HG02840 (cell line): ENCODE measurements at regions not wholly inside any gene's neighbourhood (a gene's known extent, or its start where the extent isn't known, plus 50 kb on each side); places are given as distances from the start of the nearest gene placed in this dataset.
"Not testable (repeated sequence)": the region's sequence is repeated elsewhere in the genome, so short reads cannot be mapped to it uniquely, and the experiment has no call there.

Experiments used
- ATAC-seq: cut with Tn5 transposase; IDR thresholded peaks from one replicate; pipeline ENCODE4 v1.9.1; 2021; ENCODE audit warnings: mild to moderate bottlenecking, moderate library complexity, moderate number of reproducible peaks; ENCODE audit not compliant: unreplicated experiment, low FRiP score

DNA sequence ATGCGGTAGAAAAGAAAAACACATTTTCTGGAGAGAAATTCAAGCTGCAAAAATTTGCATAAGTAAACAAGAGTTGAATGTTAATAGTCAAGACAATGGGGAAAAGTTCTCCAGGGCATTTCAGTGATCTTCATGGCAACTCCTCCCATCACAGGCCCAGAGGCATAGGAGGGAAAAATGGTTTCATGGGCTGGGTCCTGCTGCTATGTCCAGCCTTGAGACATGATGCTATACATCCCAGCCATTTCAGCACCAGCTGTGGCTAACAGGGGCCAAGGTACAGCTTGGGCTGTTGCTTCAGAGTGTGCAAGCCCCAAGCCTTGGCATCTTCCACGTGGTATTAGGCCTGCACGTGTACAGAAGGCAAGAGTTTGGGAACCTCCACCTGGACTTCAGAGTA, 118.6 kb upstream of the DLGAP1 start:
- no peak for ATAC-seq

DNA sequence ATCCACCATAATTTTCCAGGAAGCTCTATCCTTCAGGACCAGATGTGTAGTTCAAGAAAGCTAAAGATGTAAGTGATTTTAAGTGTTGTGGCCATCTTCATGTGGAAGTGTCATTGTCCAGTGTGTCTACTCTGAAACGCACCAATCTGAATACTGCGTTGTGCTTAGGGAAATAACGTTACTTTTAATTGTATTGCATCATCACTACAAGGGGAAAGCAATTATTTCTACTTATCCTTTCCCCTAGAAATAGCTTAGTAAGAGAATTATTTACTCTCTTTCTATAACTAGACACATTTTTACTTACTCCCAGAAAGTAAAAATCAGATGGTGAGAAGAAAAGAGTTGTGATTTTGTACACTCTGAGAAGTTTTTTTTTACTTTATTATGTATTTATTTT, 102.4 kb upstream of the DLGAP1 start:
- ATAC-seq = no peak

- ATAC-seq = no peak
Measured at GRCh38 chr18:4551001-4551360, 95.9 kb upstream of the DLGAP1 start.

- no peak for ATAC-seq
Measured at GRCh38 chr18:4549164-4549872, 94.2 kb upstream of the DLGAP1 start.

- no peak for ATAC-seq
Measured at GRCh38 chr18:4547126-4547525, 92.0 kb upstream of the DLGAP1 start.

DNA sequence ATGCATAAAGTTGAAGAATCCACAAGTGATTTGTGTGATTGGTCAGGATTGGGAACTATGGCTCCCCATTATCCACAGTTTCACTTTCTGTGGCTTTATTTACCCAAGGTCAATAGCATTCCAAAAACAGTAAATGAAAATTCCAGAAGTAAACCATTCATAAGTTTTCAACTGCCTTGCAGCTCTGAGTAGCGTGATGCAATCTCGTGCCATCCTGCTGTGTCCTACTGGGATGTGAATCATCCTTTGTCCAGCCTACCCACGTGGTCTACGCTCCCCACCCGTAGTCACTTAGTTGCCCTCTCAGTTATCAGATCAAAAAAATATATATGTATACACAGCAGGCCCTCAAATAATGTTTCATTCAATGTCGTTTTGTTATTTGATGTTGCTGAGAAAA, 89.0 kb upstream of the DLGAP1 start:
- ATAC-seq = no peak

GRCh38 chr18:4543711-4544110, 88.6 kb upstream of the DLGAP1 start:
- ATAC-seq = no peak

DNA sequence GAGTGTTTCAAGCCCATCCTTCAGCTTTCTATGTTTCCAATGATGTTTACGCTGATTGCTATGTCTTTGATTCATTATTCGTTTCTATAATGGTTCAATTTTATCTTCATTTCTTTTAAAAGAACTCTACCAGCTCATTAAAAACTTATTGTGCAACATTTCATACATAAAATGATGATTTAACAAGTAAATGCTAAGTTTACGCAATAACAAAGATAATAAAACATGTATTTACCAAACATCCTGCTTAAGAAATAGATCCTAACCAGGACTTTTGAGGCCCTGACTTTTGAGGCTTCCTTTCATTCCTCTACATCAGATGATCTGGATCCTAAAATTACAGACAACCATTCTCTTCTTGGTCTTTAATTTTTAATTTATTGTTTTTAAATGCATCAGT, 86.5 kb upstream of the DLGAP1 start:
- ATAC-seq = no peak

- ATAC-seq = no peak
Measured at GRCh38 chr18:4536447-4536846, 81.3 kb upstream of the DLGAP1 start.

- no peak for ATAC-seq
Measured at GRCh38 chr18:4528405-4528804, 73.3 kb upstream of the DLGAP1 start.

- ATAC-seq = not testable (repeated sequence)
Measured at GRCh38 chr18:4527826-4528225, 72.7 kb upstream of the DLGAP1 start.

DNA sequence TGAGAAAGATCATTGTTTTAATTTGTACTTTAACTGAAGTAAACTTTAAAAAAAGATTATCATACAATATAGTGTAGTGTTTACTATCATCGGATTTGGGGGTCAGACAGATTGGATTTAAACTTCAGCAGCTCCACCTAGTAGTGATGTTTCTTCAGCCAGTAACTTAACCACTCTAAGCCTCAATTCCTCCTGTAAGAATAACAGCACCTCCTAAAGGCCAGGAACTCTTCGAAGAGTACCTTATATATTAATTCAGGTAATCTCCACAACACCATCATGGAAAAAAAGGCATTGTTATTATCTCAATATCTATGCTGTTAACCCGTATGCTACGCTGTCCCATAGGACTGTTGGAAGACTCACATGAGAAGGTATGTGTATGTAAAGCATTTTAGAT, 69.0 kb upstream of the DLGAP1 start:
- no peak for ATAC-seq

- ATAC-seq = no peak
Measured at GRCh38 chr18:4511166-4511565, 56.1 kb upstream of the DLGAP1 start.

DNA sequence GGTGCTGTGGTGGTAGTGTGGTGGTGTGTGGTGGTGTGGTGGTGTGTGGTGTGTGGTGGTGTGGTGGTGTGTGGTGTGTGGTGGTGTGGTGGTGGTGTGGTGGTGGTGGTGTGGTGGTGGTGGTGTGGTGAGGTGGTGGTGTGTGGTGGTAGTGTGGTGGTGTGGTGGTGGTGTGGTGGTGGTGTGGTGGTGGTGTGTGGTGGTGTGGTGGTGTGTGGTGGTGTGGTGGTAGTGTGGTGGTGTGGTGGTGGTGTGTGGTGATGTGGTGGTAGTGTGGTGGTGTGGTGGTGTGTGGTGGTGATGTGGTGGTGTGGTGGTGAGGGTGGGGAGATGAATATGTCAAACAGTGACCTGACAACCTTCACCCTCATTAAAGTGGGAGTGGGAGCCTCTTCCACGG, 55.6 kb upstream of the DLGAP1 start:
- ATAC-seq = no peak

DNA sequence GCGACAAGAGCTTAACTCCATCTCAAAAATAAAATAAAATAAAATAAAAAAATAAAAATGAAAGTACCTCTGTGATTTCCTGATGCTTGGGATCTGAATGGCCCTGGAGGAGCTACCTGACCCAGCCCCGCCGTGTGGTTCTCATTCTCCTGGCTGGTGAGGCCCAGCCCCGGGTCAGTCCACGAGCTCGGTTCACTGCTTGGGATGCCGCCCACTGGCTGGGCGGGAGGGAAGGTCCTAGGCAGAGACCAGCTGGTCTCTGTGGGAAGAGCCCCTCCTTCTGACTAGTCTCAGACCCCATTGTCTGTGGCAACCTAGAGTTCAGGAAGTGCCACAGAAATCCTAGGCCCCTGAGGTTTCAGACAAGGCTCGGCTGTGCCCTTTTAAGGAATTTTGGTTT, 55.1 kb upstream of the DLGAP1 start:
- no peak for ATAC-seq
